Frontal cortex (tissue), 3 donors: ENCODE measurements at regions not wholly inside any gene's neighbourhood (a gene's known extent, or its start where the extent isn't known, plus 50 kb on each side); places are given as distances from the start of the nearest gene placed in this dataset.

Experiments used
- DNase-seq, 2 donors: peaks; one replicate each; pipeline ENCODE4 v3.0.0; 2012; ENCODE audit warnings: low spot score in 2 of 2
- FAIRE-seq: peaks from 2 replicates; lab custom pipeline; 2012; peaks lifted over from hg19 to GRCh38; lab: Jason Lieb, UNC
- donor health status: control.
- donor health status: control.
- donor health status: control.

- no peak for FAIRE-seq
Observed at GRCh38 chr5:88426441-88426840, 157.8 kb upstream of the TMEM161B start.

GRCh38 chr5:88425124-88425523, 156.5 kb upstream of the TMEM161B start:
- FAIRE-seq, result no peak
- no peak for DNase-seq

More at GRCh38 chr5:88426441-88426840, 157.8 kb upstream of the TMEM161B start:
- DNase-seq, result no peak

GRCh38 chr5:88419931-88420330, 151.3 kb upstream of the TMEM161B start:
- no peak for FAIRE-seq
- no peak for DNase-seq

- FAIRE-seq (no peak), DNase-seq (no peak)
Observed at GRCh38 chr5:88407341-88407740, 138.7 kb upstream of the TMEM161B start.

- no peak for FAIRE-seq
Observed at GRCh38 chr5:88405783-88406182, 137.1 kb upstream of the TMEM161B start.

GRCh38 chr5:88404405-88404804, 135.8 kb upstream of the TMEM161B start:
- FAIRE-seq (no peak), DNase-seq (no peak)

More at GRCh38 chr5:88405783-88406182, 137.1 kb upstream of the TMEM161B start:
- no peak for DNase-seq

- no peak for DNase-seq
- no peak for FAIRE-seq
Observed at GRCh38 chr5:88401686-88402085, 133.0 kb upstream of the TMEM161B start.

- DNase-seq (no peak), FAIRE-seq (no peak)
Observed at GRCh38 chr5:88401228-88401627, 132.6 kb upstream of the TMEM161B start.

- FAIRE-seq (no peak), DNase-seq (no peak)
Observed at GRCh38 chr5:88399561-88399960, 130.9 kb upstream of the TMEM161B start.

- FAIRE-seq (no peak), DNase-seq (no peak)
Observed at GRCh38 chr5:88398316-88398715, 129.7 kb upstream of the TMEM161B start.

GRCh38 chr5:88396751-88397281, 128.2 kb upstream of the TMEM161B start:
- FAIRE-seq, result no peak

GRCh38 chr5:88396000-88396535, 127.4 kb upstream of the TMEM161B start:
- DNase-seq, result no peak
- no peak for FAIRE-seq

More at GRCh38 chr5:88396751-88397281, 128.2 kb upstream of the TMEM161B start:
- DNase-seq, result no peak

- no peak for DNase-seq
- no peak for FAIRE-seq
Observed at GRCh38 chr5:88395264-88395663, 126.6 kb upstream of the TMEM161B start.

GRCh38 chr5:88394536-88395175, 126.0 kb upstream of the TMEM161B start:
- FAIRE-seq (no peak), DNase-seq (no peak)

- FAIRE-seq (no peak), DNase-seq (no peak)
Observed at GRCh38 chr5:88393716-88394535, 125.3 kb upstream of the TMEM161B start.

- DNase-seq (no peak), FAIRE-seq (no peak)
Observed at GRCh38 chr5:88393042-88393441, 124.4 kb upstream of the TMEM161B start.

- FAIRE-seq, result no peak
- no peak for DNase-seq
Observed at GRCh38 chr5:88391991-88392390, 123.3 kb upstream of the TMEM161B start.

- no peak for FAIRE-seq
- DNase-seq, result no peak
Observed at GRCh38 chr5:88391116-88391515, 122.5 kb upstream of the TMEM161B start.

- FAIRE-seq (no peak), DNase-seq (no peak)
Observed at GRCh38 chr5:88390481-88390880, 121.8 kb upstream of the TMEM161B start.

GRCh38 chr5:88390096-88390441, 121.4 kb upstream of the TMEM161B start:
- DNase-seq, result no peak
- no peak for FAIRE-seq
